Sigmoid colon (tissue), 4 donors: ENCODE measurements at regions not wholly inside any gene's neighbourhood (a gene's known extent, or its start where the extent isn't known, plus 50 kb on each side); places are given as distances from the start of the nearest gene placed in this dataset.

Source experiments
- EP300 ChIP-seq, 4 donors: sonication (generic); formaldehyde crosslinking; IDR thresholded peaks; one replicate each; pipeline ENCODE4 v1.6.1; 2017; ENCODE audit warnings: antibody characterized with exemption in 4 of 4
- POLR2A ChIP-seq, 2 donors: fragments of 450-650 bp; IDR thresholded peaks; one replicate each; pipeline ENCODE4 v1.6.1; 2016; ENCODE audit warnings: antibody characterized with exemption in 2 of 2, mild to moderate bottlenecking in 2 of 2, moderate library complexity in 2 of 2

- TF ChIP-seq POLR2A (IDR thresholded peaks at IDR 0.05) (no peak), EP300 (IDR thresholded peaks at IDR 0.05) (no peak)
Measured at GRCh38 chr4:35938936-35939335, 305.4 kb downstream of the ARAP2 start.
